ENCODE measurements at regions not wholly inside any gene's neighbourhood (a gene's known extent, or its start where the extent isn't known, plus 50 kb on each side); places are given as distances from the start of the nearest gene placed in this dataset.

DNA sequence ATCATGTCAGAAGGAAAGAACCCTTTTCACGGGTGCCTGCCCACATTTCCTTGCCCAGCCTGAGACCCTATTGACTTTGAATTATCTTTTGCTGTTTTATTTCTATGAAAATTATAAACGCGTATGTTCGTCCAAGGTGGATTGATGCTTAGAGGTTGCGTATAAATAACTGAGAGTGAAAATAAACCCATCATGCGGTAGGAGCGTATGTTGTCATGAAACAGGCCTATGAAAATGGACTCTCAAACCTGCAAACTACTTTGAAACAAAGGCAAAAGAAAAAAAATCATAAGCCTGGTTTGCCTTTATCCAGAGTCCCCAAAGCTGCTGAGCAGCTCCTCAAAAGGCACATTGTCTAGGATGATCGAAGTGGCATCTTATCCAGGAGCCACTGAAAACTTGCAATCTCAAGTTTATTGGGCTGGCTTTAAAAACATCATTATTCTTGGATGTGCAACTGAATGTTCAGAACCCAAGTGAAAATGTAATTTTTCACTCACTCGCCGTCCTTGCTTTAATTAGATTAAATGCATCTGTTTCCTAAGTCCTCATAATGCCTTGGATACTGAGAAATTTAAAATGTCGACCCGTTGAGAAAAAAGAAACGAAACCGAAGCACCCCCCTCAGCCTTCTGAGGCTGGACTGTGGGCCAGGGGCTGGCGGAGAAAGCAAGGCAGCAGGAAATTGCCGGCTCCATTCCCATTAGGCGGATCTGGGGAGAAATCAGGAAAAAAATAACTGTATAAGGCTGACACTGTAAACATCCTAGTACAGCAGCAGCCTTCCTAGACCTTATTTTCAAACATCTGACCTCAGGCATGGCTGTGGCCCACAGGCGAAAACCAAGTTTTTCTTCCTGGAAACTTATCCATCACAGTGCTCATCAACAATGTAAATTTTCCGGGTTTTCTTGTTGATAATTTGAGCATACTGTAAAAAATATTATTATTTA is 82.9 kb upstream of the PPARA start:
- Mint-ChIP-seq H3K4me1 (peaks cover 18% of the 10 kb centered on the region), H3K27ac (peak overlapping the region in 1 of 3 experiments; percentile 50), H3K9me3 (no peaks in the 10 kb centered on the region), H3K4me3 (peak overlapping the region; percentile 16 to 72 (median 19)), H3K36me3 (ENCODE audit: low read depth) (no peaks in the 10 kb centered on the region), H3K27me3 (ENCODE audit: low read depth) (peaks cover 56% of the 10 kb centered on the region)
- TF ChIP-seq, protein P1, sequence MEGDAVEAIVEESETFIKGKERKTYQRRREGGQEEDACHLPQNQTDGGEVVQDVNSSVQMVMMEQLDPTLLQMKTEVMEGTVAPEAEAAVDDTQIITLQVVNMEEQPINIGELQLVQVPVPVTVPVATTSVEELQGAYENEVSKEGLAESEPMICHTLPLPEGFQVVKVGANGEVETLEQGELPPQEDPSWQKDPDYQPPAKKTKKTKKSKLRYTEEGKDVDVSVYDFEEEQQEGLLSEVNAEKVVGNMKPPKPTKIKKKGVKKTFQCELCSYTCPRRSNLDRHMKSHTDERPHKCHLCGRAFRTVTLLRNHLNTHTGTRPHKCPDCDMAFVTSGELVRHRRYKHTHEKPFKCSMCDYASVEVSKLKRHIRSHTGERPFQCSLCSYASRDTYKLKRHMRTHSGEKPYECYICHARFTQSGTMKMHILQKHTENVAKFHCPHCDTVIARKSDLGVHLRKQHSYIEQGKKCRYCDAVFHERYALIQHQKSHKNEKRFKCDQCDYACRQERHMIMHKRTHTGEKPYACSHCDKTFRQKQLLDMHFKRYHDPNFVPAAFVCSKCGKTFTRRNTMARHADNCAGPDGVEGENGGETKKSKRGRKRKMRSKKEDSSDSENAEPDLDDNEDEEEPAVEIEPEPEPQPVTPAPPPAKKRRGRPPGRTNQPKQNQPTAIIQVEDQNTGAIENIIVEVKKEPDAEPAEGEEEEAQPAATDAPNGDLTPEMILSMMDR (IDR thresholded peaks at IDR 0.05; ENCODE audit: unreplicated experiment in 3 of 3), result no peak

DNA sequence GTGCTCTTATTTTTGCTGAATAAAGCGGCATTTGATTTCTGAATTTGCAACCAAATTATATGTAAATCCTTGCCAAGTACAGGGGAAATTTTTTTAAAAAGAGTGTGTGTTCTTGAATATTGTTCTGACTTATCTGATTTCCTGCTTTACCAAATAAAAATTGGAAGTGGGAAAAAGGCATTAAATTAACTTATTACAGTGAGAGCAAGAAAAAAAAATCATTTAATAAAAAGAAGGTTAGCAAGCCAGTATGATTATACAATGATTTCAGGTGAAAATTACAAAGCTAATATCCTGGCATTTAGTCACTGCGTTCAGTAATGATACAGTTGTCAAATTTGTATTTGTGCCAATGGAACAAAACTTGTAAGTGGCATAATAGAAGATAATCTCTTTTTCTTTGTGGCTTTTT is 82.1 kb upstream of the PPARA start:
- peak overlapping the region in 1 of 3 experiments; percentile 82 for H3K27ac Mint-ChIP-seq
- peaks cover 54% of the 10 kb centered on the region for H3K27me3 Mint-ChIP-seq (ENCODE audit: low read depth)
- no peaks in the 10 kb centered on the region for H3K36me3 Mint-ChIP-seq (ENCODE audit: low read depth)
- TF ChIP-seq, protein P1 (IDR thresholded peaks at IDR 0.05; ENCODE audit: unreplicated experiment in 3 of 3), result no peak
- H3K4me3 Mint-ChIP-seq, result peak overlapping the region in 1 of 3 experiments; percentile 54
- H3K4me1 Mint-ChIP-seq, result peaks cover 23% of the 10 kb centered on the region
- no peaks in the 10 kb centered on the region for H3K9me3 Mint-ChIP-seq

DNA sequence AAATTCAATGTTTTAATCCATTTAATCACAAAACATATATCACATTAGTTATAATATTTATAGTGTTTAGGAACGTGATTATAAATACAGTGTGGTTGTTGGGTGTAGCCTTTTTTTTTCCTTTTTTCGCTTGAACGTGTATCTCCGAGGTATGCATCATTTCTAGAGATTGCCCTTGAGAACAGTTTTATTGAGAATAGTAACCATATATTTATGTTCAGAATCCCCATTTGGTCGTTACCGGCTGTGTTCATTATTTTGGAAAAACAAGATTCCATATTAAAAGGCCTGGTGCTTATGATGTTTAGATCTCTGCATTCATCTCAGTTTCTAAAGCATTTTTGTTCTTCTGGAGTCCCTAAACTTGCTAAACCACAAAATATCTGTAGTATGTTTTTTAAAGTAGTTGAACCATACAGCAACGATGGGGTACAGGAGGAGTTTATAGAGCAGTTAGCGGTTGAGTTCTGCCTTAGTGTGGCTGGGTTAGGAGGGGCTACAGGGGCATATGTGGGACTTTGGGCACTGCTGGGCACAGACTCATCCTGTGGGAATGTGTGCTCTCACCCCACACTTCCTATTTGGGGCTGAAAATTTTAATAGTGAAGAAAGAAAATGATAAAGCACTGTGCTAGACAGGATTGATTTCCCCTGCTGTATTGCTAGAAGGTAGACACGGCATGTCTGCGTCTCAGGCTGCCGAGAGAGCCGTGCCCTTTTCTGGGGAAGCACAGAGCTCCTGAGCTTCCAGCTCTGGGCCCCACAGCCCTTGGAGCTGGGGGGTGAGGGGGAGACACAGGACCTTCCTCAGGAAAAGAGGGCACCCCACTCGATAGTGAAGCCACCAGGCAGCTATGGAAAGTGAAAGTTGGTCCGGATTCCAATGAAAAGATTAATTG is 81.5 kb upstream of the PPARA start:
- Mint-ChIP-seq H3K4me3 (peak overlapping the region; percentile 75 to 90 (median 86)), H3K27me3 (ENCODE audit: low read depth) (peaks cover 53% of the 10 kb centered on the region), H3K9me3 (no peaks in the 10 kb centered on the region), H3K36me3 (ENCODE audit: low read depth) (no peaks in the 10 kb centered on the region), H3K27ac (peak overlapping the region in 2 of 3 experiments; percentile 82 to 90), H3K4me1 (peaks cover 28% of the 10 kb centered on the region)
- TF ChIP-seq, protein P1 (IDR thresholded peaks at IDR 0.05; ENCODE audit: unreplicated experiment in 3 of 3), result no peak

DNA sequence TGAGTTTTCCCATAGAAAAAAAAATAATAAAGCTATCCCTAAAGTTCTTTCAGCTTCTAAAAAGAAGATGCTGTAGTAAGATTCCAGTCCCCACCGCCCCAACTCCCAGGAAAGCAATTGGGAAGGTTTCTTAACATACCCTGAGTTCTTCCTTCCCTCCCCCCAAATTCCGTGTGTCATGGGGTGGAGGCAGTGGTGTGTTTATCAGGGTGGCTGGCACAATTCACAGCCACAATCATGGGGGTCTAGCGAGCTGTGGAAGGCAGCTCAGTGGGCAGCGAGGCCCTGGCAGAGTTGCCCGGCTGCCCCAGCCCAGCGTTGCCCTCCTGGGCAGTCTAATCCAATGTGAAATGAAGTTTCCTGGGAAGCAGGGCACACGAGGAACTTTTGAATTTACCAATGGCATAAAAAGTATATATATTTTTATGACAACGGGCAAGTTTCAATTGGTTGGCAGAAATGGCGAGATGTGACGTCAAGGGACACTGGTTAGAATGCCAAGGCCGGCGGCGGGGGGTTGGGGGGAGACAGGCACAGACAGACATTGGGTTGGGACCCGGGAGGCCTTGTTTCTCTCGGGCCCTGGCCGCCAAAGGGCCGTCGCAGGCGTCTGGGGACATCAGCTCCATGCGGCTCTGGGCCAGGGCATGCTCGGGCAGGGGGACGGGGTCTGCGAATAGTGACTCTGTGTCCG is 80.7 kb upstream of the PPARA start:
- H3K4me1 Mint-ChIP-seq, result peaks cover 34% of the 10 kb centered on the region
- H3K27me3 Mint-ChIP-seq (ENCODE audit: low read depth), result peaks cover 49% of the 10 kb centered on the region
- peak overlapping the region; percentile 75 to 90 (median 86) for H3K4me3 Mint-ChIP-seq
- no peaks in the 10 kb centered on the region for H3K9me3 Mint-ChIP-seq
- peak overlapping the region in 2 of 3 experiments; percentile 82 to 90 for H3K27ac Mint-ChIP-seq
- TF ChIP-seq, protein P1 (IDR thresholded peaks at IDR 0.05; ENCODE audit: unreplicated experiment in 3 of 3), result no peak
- no peaks in the 10 kb centered on the region for H3K36me3 Mint-ChIP-seq (ENCODE audit: low read depth)

DNA sequence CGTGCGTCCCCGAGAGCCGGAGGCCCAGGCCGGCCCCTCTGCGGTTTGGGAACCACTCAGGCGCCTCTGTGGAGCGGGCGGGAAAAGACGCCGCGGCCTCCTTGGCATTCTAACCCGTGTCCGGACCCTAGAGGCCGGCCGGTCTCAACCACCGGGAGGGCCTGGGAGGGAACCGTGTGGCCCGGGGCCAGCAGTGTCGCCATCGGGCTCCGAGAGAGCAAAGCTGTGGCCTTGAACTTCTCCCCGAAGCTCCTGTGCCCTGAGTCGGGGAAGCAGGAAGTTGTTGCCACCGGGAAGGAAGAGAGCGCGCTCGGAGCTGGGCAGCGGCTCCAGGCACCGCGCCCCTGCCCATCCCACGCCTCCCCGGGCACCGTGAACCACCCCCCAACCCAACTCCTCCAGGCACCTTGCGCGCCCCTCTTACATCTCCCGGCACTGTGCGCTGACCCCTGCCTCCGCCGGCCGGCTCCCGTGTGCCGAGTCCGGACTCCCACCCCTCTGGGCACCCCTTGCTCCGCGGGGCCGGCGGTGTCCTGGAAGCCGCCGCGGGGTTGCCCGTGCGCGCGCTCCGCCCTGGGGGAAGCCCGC is 80.0 kb upstream of the PPARA start:
- peaks cover 42% of the 10 kb centered on the region for H3K27me3 Mint-ChIP-seq (ENCODE audit: low read depth)

More for the DNA sequence above, 80.0 kb upstream of the PPARA start:
- peak overlapping the region in 2 of 3 experiments; percentile 82 to 90 for H3K27ac Mint-ChIP-seq
- no peaks in the 10 kb centered on the region for H3K9me3 Mint-ChIP-seq
- TF ChIP-seq, protein P1 (IDR thresholded peaks at IDR 0.05; ENCODE audit: unreplicated experiment in 3 of 3), result no peak
- peaks cover 35% of the 10 kb centered on the region for H3K4me1 Mint-ChIP-seq
- H3K36me3 Mint-ChIP-seq (ENCODE audit: low read depth), result no peaks in the 10 kb centered on the region
- peak overlapping the region; percentile 75 to 90 (median 86) for H3K4me3 Mint-ChIP-seq

Measured in nephron (organoid).